Keratinocyte (primary cell): ENCODE measurements at regions not wholly inside any gene's neighbourhood (a gene's known extent, or its start where the extent isn't known, plus 50 kb on each side); places are given as distances from the start of the nearest gene placed in this dataset.

Source experiments
- DNase-seq: peaks from one replicate; pipeline ENCODE4 v3.0.0-alpha.2; 2011; ENCODE audit warnings: low read depth, missing footprints, low spot score
- FAIRE-seq: peaks from 2 replicates; lab custom pipeline; 2011; peaks lifted over from hg19 to GRCh38; lab: Jason Lieb, UNC
- H2AFZ ChIP-seq: 2 replicates; pipeline ENCODE4 v1.6.0; 2012; ENCODE audit warnings: low read length, control low read depth, inconsistent platforms; ENCODE audit not compliant: control insufficient read depth
- H3K27ac ChIP-seq: 2 replicates; pipeline ENCODE4 v1.5.1; 2011; ENCODE audit warnings: low read length; ENCODE audit not compliant: control insufficient read depth, insufficient read depth
- H3K27me3 ChIP-seq: 3 replicates; pipeline ENCODE4 v1.6.0; 2011; ENCODE audit warnings: low read length; ENCODE audit not compliant: control insufficient read depth, insufficient read depth; ENCODE audit errors: extremely low read depth
- H3K36me3 ChIP-seq, 2 experiments: 2 replicates in 1 of 2; 3 replicates in 1 of 2; pipeline ENCODE4 v1.5.1; 2011; ENCODE audit warnings: low read length in 2 of 2, mild to moderate bottlenecking in 1 of 2; ENCODE audit not compliant: control insufficient read depth in 2 of 2, insufficient read depth in 2 of 2; ENCODE audit errors: extremely low read depth in 1 of 2
- H3K4me1 ChIP-seq: 3 replicates; pipeline ENCODE4 v1.5.1; 2011; ENCODE audit warnings: low read length; ENCODE audit not compliant: control insufficient read depth, insufficient read depth; ENCODE audit errors: extremely low read depth
- H3K4me2 ChIP-seq: 3 replicates; pipeline ENCODE4 v1.6.0; 2011; ENCODE audit warnings: low read depth, low read length; ENCODE audit not compliant: control insufficient read depth, insufficient read depth; ENCODE audit errors: extremely low read depth
- H3K4me3 ChIP-seq, 3 experiments: fragments of 200-600 bp in 1 of 3; sonication (generic) in 1 of 3; 2 replicates in 2 of 3; 3 replicates in 1 of 3; pipeline ENCODE4 v1.5.1; 2011 to 2016; ENCODE audit warnings: low read length in 3 of 3, mild to moderate bottlenecking in 3 of 3, control low read depth in 2 of 3, inconsistent platforms in 1 of 3, low read depth in 1 of 3, mixed read lengths in 1 of 3, mixed run types in 1 of 3, moderate library complexity in 1 of 3; ENCODE audit not compliant: control insufficient read depth in 2 of 3, insufficient read depth in 2 of 3; ENCODE audit errors: extremely low read depth in 1 of 3
- H3K79me2 ChIP-seq: 2 replicates; pipeline ENCODE4 v1.6.0; 2012; ENCODE audit warnings: low read length; ENCODE audit not compliant: control insufficient read depth, insufficient read depth
- H3K9ac ChIP-seq: 3 replicates; pipeline ENCODE4 v1.6.0; 2011; ENCODE audit warnings: low read length; ENCODE audit not compliant: control insufficient read depth, insufficient read depth; ENCODE audit errors: extremely low read depth
- H3K9me1 ChIP-seq: 3 replicates; pipeline ENCODE4 v1.6.0; 2011; ENCODE audit warnings: low read length; ENCODE audit not compliant: control insufficient read depth, insufficient read depth; ENCODE audit errors: extremely low read depth
- H3K9me3 ChIP-seq: 2 replicates; pipeline ENCODE4 v1.5.1; 2012; ENCODE audit warnings: low read depth, low read length; ENCODE audit not compliant: control insufficient read depth
- H4K20me1 ChIP-seq: 3 replicates; pipeline ENCODE4 v1.6.0; 2011; ENCODE audit warnings: low read length; ENCODE audit not compliant: control insufficient read depth, insufficient read depth; ENCODE audit errors: extremely low read depth
- CTCF ChIP-seq, 3 experiments: IDR thresholded peaks in 1 of 3; conservative IDR thresholded peaks in 1 of 3; optimal IDR thresholded peaks in 1 of 3; 2 replicates in 2 of 3; 3 replicates in 1 of 3; pipeline versions ENCODE3 to v1.5.1; 2011; ENCODE audit warnings: low read length in 3 of 3, mild to moderate bottlenecking in 3 of 3, moderate library complexity in 2 of 3, control low read depth in 1 of 3, inconsistent platforms in 1 of 3; ENCODE audit not compliant: insufficient read depth in 2 of 3; ENCODE audit errors: extremely low read depth in 1 of 3
- EZH2 ChIP-seq: IDR thresholded peaks from one replicate; pipeline ENCODE4 v1.6.1; 2012; ENCODE audit warnings: inconsistent platforms, mild to moderate bottlenecking, low read length, moderate library complexity
- dilution Hi-C: fragments of 300-500 bp; cut with MboI; formaldehyde crosslinking; loops from one replicate; pipeline ENCODE4 v1.7.0; 2020; ENCODE audit warnings: low sequenced_read_pairs; ENCODE audit not compliant: extremely low pct_ligation_motif_present

DNA sequence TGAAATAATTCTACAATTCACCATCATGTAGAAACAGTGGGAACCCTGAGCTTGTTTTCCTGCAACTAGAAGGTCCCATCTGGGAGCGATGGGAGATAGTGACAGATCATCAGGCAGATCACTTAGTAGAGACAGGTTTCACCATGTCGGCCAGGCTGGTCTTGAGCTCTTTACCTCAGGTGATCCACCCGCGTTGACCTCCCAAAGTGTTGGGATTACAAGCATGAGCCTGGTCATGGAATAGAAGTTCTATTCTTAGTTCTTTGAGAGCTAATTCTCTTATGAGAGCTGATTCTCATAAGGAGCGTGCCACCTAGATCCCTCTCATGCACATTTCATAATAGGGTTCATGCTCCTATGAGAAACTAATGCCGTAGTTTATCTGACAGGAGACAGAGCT is 778.0 kb upstream of the AUTS2 start:
- dilution Hi-C loops: no loop called here
- no peak for TF ChIP-seq CTCF (optimal IDR thresholded peaks at IDR 0.05 in 1 of 3, IDR thresholded peaks at IDR 0.05 in 1 of 3, conservative IDR thresholded peaks at IDR 0.05 in 1 of 3; ENCODE audit: extremely low read depth in 1 of 3, insufficient read depth in 2 of 3, low read length in 3 of 3)

DNA sequence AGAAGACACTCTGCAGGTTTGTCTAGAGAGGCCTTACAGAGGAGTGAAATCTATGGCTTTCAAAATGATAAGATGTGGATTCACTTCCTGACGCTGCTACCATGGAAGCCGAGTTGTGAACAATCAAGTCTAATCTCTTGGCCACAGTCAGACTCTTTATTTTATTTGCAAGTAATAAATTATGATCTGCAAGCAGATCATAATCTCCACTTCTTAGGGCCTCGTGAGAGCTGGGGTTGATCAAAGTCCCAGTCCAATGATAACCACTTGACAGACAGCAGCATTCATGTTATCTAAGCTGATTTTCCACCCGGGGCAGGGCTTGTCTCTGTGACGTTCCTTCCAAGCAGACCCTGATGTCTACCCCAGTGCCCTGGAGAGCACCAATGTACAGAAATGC is 776.4 kb upstream of the AUTS2 start:
- H3K36me3 ChIP-seq: no peaks in the 10 kb centered on the region
- no peak overlapping the region for H3K9ac ChIP-seq
- dilution Hi-C loops: no loop called here
- no peaks in the 10 kb centered on the region for H4K20me1 ChIP-seq
- H3K27ac ChIP-seq: no peak overlapping the region
- H3K9me3 ChIP-seq: no peaks in the 10 kb centered on the region
- H3K4me3 ChIP-seq: no peak overlapping the region
- H3K27me3 ChIP-seq: no peaks in the 10 kb centered on the region
- TF ChIP-seq EZH2 (no peak), CTCF (optimal IDR thresholded peaks at IDR 0.05 in 1 of 3, IDR thresholded peaks at IDR 0.05 in 1 of 3, conservative IDR thresholded peaks at IDR 0.05 in 1 of 3; ENCODE audit: extremely low read depth in 1 of 3, insufficient read depth in 2 of 3, low read length in 3 of 3) (no peak)
- H3K4me2 ChIP-seq: no peak overlapping the region
- no peaks in the 10 kb centered on the region for H3K4me1 ChIP-seq
- H3K9me1 ChIP-seq: no peaks in the 10 kb centered on the region
- FAIRE-seq (no peak), DNase-seq (no peak)
- no peak overlapping the region for H2AFZ ChIP-seq
- no peaks in the 10 kb centered on the region for H3K79me2 ChIP-seq

More for the DNA sequence above, 778.0 kb upstream of the AUTS2 start:
- Histone ChIP-seq H3K79me2 (no peaks in the 10 kb centered on the region), H3K9me1 (no peaks in the 10 kb centered on the region), H3K9me3 (no peaks in the 10 kb centered on the region), H3K36me3 (no peaks in the 10 kb centered on the region), H3K4me2 (no peak overlapping the region), H3K9ac (no peak overlapping the region), H3K27ac (no peak overlapping the region), H3K4me3 (no peak overlapping the region), H2AFZ (no peak overlapping the region), H3K27me3 (no peaks in the 10 kb centered on the region), H3K4me1 (no peaks in the 10 kb centered on the region), H4K20me1 (no peaks in the 10 kb centered on the region)
- DNase-seq (no peak), FAIRE-seq (no peak)
